Hepatocyte (in vitro differentiated cells): ENCODE measurements at regions not wholly inside any gene's neighbourhood (a gene's known extent, or its start where the extent isn't known, plus 50 kb on each side); places are given as distances from the start of the nearest gene placed in this dataset.

Source experiments
- DNase-seq: peaks from one replicate; pipeline ENCODE4 v3.0.0-alpha.2; 2016; ENCODE audit warnings: low spot score
- H2AFZ ChIP-seq: fragments of 200-600 bp; sonication (generic); 2 replicates; pipeline ENCODE4 v1.6.0; 2016; ENCODE audit warnings: antibody characterized with exemption, mild to moderate bottlenecking
- H3K27ac ChIP-seq: fragments of 200-600 bp; sonication (generic); 2 replicates; pipeline ENCODE4 v1.5.1; 2016; ENCODE audit warnings: mild to moderate bottlenecking
- H3K27me3 ChIP-seq: fragments of 200-600 bp; sonication (generic); 2 replicates; pipeline ENCODE4 v1.6.1; 2016
- H3K36me3 ChIP-seq: fragments of 200-600 bp; sonication (generic); replicated peaks from 2 replicates; pipeline ENCODE4 v1.5.1; 2016; ENCODE audit warnings: low read depth; ENCODE audit not compliant: insufficient read depth
- H3K4me1 ChIP-seq: fragments of 200-600 bp; sonication (generic); 2 replicates; pipeline ENCODE4 v1.5.1; 2016; ENCODE audit warnings: mild to moderate bottlenecking, moderate library complexity; ENCODE audit not compliant: insufficient read depth
- H3K4me2 ChIP-seq: fragments of 200-600 bp; sonication (generic); 2 replicates; pipeline ENCODE4 v1.6.0; 2016
- H3K4me3 ChIP-seq: fragments of 200-600 bp; sonication (generic); 2 replicates; pipeline ENCODE4 v1.5.1; 2016; ENCODE audit warnings: mild to moderate bottlenecking
- H3K79me2 ChIP-seq: fragments of 200-600 bp; sonication (generic); 2 replicates; pipeline ENCODE4 v1.6.0; 2017; ENCODE audit warnings: mild to moderate bottlenecking
- H3K9me2 ChIP-seq: fragments of 200-600 bp; sonication (generic); replicated peaks from 2 replicates; pipeline ENCODE4 v1.6.0; 2017; ENCODE audit warnings: mild to moderate bottlenecking; ENCODE audit not compliant: insufficient read depth
- H3K9me3 ChIP-seq: fragments of 200-600 bp; sonication (generic); 2 replicates; pipeline ENCODE4 v1.5.1; 2016; ENCODE audit warnings: low read depth, mild to moderate bottlenecking
- H4K20me1 ChIP-seq: fragments of 200-600 bp; sonication (generic); 2 replicates; pipeline ENCODE4 v1.6.0; 2016; ENCODE audit warnings: mild to moderate bottlenecking; ENCODE audit not compliant: insufficient read depth, poor library complexity, severe bottlenecking
- EZH2 ChIP-seq: fragments of 200-600 bp; sonication (generic); IDR thresholded peaks from 2 replicates; pipeline ENCODE4 v1.6.1; 2016; ENCODE audit warnings: antibody characterized with exemption, mild to moderate bottlenecking, borderline replicate concordance
- EZH2phosphoT487 ChIP-seq: fragments of 200-600 bp; sonication (generic); IDR thresholded peaks from one replicate; pipeline ENCODE4 v1.6.1; 2018; ENCODE audit warnings: antibody characterized with exemption, mild to moderate bottlenecking, low read depth, moderate library complexity; ENCODE audit not compliant: unreplicated experiment, severe bottlenecking
- WGBS: methylation state at CpG from one replicate; pipeline ENCODE4 v1.1.6; 2016; ENCODE audit warnings: low lambda C conversion rate; ENCODE audit errors: missing lambda C conversion rate; 5-methylcytosine and 5-hydroxymethylcytosine counted together
- TF ChIP-seq, protein P1 (sequence below): fragments of 200-600 bp; sonication (generic); IDR thresholded peaks from 2 replicates; pipeline ENCODE4 v1.5.1; 2016; ENCODE audit warnings: antibody characterized with exemption, mild to moderate bottlenecking; ENCODE audit not compliant: poor library complexity

GRCh38 chr9:134487066-134487710 lies 154.4 kb upstream of the COL5A1 start:
- no peaks in the 10 kb centered on the region for H4K20me1 ChIP-seq
- H3K27ac ChIP-seq, result no peak overlapping the region
- no peaks in the 10 kb centered on the region for H3K9me2 ChIP-seq
- no peak overlapping the region for H2AFZ ChIP-seq
- H3K4me1 ChIP-seq, result peaks cover 10% of the 10 kb centered on the region
- WGBS, result 95% methylated on average over 15 of the region's 15 CpGs
- H3K4me2 ChIP-seq, result no peak overlapping the region
- H3K9me3 ChIP-seq, result no peaks in the 10 kb centered on the region
- H3K4me3 ChIP-seq, result no peak overlapping the region
- H3K27me3 ChIP-seq, result no peaks in the 10 kb centered on the region
- no peaks in the 10 kb centered on the region for H3K79me2 ChIP-seq
- DNase-seq, result no peak
- H3K36me3 ChIP-seq, result no peaks in the 10 kb centered on the region
- no peak for TF ChIP-seq EZH2
- TF ChIP-seq, protein P1, sequence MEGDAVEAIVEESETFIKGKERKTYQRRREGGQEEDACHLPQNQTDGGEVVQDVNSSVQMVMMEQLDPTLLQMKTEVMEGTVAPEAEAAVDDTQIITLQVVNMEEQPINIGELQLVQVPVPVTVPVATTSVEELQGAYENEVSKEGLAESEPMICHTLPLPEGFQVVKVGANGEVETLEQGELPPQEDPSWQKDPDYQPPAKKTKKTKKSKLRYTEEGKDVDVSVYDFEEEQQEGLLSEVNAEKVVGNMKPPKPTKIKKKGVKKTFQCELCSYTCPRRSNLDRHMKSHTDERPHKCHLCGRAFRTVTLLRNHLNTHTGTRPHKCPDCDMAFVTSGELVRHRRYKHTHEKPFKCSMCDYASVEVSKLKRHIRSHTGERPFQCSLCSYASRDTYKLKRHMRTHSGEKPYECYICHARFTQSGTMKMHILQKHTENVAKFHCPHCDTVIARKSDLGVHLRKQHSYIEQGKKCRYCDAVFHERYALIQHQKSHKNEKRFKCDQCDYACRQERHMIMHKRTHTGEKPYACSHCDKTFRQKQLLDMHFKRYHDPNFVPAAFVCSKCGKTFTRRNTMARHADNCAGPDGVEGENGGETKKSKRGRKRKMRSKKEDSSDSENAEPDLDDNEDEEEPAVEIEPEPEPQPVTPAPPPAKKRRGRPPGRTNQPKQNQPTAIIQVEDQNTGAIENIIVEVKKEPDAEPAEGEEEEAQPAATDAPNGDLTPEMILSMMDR, result no peak
- TF ChIP-seq EZH2phosphoT487, result no peak

- no peaks in the 10 kb centered on the region for H3K79me2 ChIP-seq
- H4K20me1 ChIP-seq, result no peaks in the 10 kb centered on the region
- H3K9me2 ChIP-seq, result no peaks in the 10 kb centered on the region
- no peaks in the 10 kb centered on the region for H3K9me3 ChIP-seq
- no peak for DNase-seq
- no peaks in the 10 kb centered on the region for H3K36me3 ChIP-seq
- no peak overlapping the region for H3K4me3 ChIP-seq
- H3K27me3 ChIP-seq, result no peaks in the 10 kb centered on the region
- H2AFZ ChIP-seq, result no peak overlapping the region
- H3K4me2 ChIP-seq, result no peak overlapping the region
- peak overlapping the region; percentile 27 for H3K27ac ChIP-seq
- TF ChIP-seq EZH2, result no peak
- 71% methylated on average over 32 of the region's 32 CpGs for WGBS
- H3K4me1 ChIP-seq, result peaks cover 22% of the 10 kb centered on the region
Observed at GRCh38 chr9:134488331-134489280, 153.0 kb upstream of the COL5A1 start.

DNA sequence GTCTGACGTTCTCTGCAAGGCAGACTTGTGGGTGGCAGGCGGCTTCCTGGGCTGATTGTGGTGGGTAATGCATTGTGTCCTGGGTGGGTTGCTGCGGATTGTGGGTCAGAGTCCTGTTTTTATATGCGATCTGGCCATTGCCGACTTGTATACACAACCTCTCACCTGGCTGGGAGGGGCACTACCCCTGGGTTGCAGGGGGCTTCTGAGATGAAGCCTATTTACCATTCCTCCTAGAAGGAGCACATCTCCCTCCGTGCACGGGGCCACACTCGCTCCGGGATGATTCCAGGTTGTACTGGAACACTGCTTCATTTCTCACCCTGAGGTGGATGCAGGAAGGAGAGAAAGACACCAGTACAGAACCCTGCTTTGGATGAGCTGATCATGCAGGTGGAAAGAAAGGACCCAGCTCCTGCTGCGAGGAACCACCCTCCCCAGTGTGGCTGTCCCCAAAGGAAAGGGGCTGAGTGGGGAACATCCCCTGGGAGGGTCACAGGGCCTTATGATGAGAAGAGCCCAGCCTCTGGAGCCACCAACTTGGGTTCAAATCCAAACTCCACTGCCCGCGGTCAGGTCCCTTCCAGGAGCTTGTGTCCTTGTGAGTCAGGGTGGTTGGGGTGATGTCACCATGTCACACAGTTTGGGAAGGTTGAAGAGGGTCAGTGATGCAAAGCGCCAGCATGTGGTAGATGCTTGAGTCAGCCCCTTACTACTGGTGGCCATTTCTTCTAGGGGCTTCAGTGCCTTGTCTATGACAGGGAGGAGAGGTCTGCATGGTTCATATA lies 151.8 kb upstream of the COL5A1 start:
- H3K9me3 ChIP-seq, result no peaks in the 10 kb centered on the region
- H3K4me2 ChIP-seq, result no peak overlapping the region
- H2AFZ ChIP-seq, result no peak overlapping the region
- 91% methylated on average over 13 of the region's 13 CpGs for WGBS
- H3K4me3 ChIP-seq, result no peak overlapping the region
- TF ChIP-seq EZH2, result no peak
- TF ChIP-seq EZH2phosphoT487, result no peak
- TF ChIP-seq, protein P1, result no peak
- no peaks in the 10 kb centered on the region for H4K20me1 ChIP-seq
- no peaks in the 10 kb centered on the region for H3K36me3 ChIP-seq
- peaks cover 22% of the 10 kb centered on the region for H3K4me1 ChIP-seq
- H3K27ac ChIP-seq, result no peak overlapping the region
- DNase-seq, result no peak
- H3K79me2 ChIP-seq, result no peaks in the 10 kb centered on the region
- H3K27me3 ChIP-seq, result no peaks in the 10 kb centered on the region
- H3K9me2 ChIP-seq, result no peaks in the 10 kb centered on the region

- H3K27me3 ChIP-seq, result no peaks in the 10 kb centered on the region
- 92% methylated on average over 9 of the region's 9 CpGs for WGBS
- TF ChIP-seq EZH2 (no peak), EZH2phosphoT487 (no peak)
- TF ChIP-seq, protein P1, result no peak
- no peak overlapping the region for H2AFZ ChIP-seq
- no peaks in the 10 kb centered on the region for H3K9me2 ChIP-seq
- no peak overlapping the region for H3K4me2 ChIP-seq
- no peak overlapping the region for H3K4me3 ChIP-seq
- no peaks in the 10 kb centered on the region for H3K79me2 ChIP-seq
- H3K9me3 ChIP-seq, result no peaks in the 10 kb centered on the region
- no peaks in the 10 kb centered on the region for H4K20me1 ChIP-seq
- no peak for DNase-seq
- H3K27ac ChIP-seq, result peak overlapping the region; percentile 94
- no peaks in the 10 kb centered on the region for H3K36me3 ChIP-seq
- peaks cover 22% of the 10 kb centered on the region for H3K4me1 ChIP-seq
Observed at GRCh38 chr9:134490446-134490845, 151.2 kb upstream of the COL5A1 start.
